Esophagus squamous epithelium (tissue), 5 donors: ENCODE measurements at regions not wholly inside any gene's neighbourhood (a gene's known extent, or its start where the extent isn't known, plus 50 kb on each side); places are given as distances from the start of the nearest gene placed in this dataset.
"Not testable (repeated sequence)": the region's sequence is repeated elsewhere in the genome, so short reads cannot be mapped to it uniquely, and the experiment has no call there.

Source experiments
- DNase-seq: peaks from one replicate; lab custom pipeline; 2025; lab: John Stamatoyannopoulos, UW
- H3K27ac ChIP-seq, 4 donors: fragments of 200-600 bp; sonication (generic); one replicate each; pipeline ENCODE4 v1.5.1; 2016 to 2019; ENCODE audit warnings: mild to moderate bottlenecking in 1 of 4
- H3K27me3 ChIP-seq, 4 donors: fragments of 200-600 bp; sonication (generic); 1 replicate in 3 of 4; 2 replicates in 1 of 4; pipeline versions ENCODE4 v1.5.1 to v1.6.0; 2017 to 2021; ENCODE audit warnings: antibody characterized with exemption in 1 of 4
- H3K36me3 ChIP-seq, 3 donors: fragments of 200-600 bp; sonication (generic); one replicate each; pipeline ENCODE4 v1.5.1; 2016 to 2019
- H3K4me1 ChIP-seq, 3 donors: fragments of 200-600 bp; sonication (generic); one replicate each; pipeline ENCODE4 v1.5.1; 2017 to 2019
- H3K4me3 ChIP-seq, 4 donors: fragments of 200-600 bp; sonication (generic); 1 replicate in 3 of 4; 2 replicates in 1 of 4; pipeline ENCODE4 v1.5.1; 2016 to 2019; ENCODE audit warnings: mild to moderate bottlenecking in 2 of 4, moderate library complexity in 1 of 4
- H3K9me3 ChIP-seq, 3 donors: fragments of 200-600 bp; sonication (generic); one replicate each; pipeline ENCODE4 v1.5.1; 2016 to 2019
- POLR2A ChIP-seq, 4 donors: fragments of 450-650 bp; IDR thresholded peaks; one replicate each; pipeline ENCODE4 v1.6.1; 2017; ENCODE audit warnings: antibody characterized with exemption in 4 of 4, mild to moderate bottlenecking in 4 of 4, moderate library complexity in 3 of 4
- WGBS, 2 donors: methylation state at CpG; one replicate each; pipeline ENCODE4 v1.1.5; 2018; 5-methylcytosine and 5-hydroxymethylcytosine counted together
- intact Hi-C: fragments of 100-400 bp; cut with DNase I; formaldehyde crosslinking; loops from one replicate; pipeline ENCODE4 v1.15.0; 2022
- TF ChIP-seq, protein P1 (sequence below), 6 experiments: fragments of 450-650 bp in 4 of 6; fragments of 200-600 bp in 2 of 6; sonication (generic) in 2 of 6; IDR thresholded peaks; one replicate each; pipeline ENCODE4 v1.5.1; 2016 to 2019; ENCODE audit warnings: antibody characterized with exemption in 6 of 6, mild to moderate bottlenecking in 4 of 6, moderate library complexity in 4 of 6
- donor health status: DM: yes; HTN: yes; CAD: no.

DNA sequence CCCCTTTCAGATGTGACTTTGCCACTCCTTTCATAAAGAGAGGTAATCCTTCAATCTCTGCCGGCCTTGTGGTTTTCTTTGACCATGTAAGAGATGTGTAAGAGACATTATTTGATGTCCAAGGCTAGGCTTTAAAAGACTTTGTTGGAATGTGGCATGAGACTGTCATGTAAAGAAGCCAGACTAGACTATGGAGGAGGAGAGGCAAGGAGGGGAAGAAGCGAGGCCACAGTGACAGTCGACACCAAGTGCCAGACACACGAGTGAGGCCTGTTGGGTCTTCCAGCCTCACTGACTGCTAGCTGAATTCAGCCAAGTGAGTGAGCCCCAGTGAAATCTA, 1013.3 kb downstream of the MAT2B start:
- 93 to 94% methylated on average over 4 of the region's 4 CpGs for WGBS, 2 donors
- intact Hi-C loops: no loop called here
- no peak for TF ChIP-seq POLR2A (IDR thresholded peaks at IDR 0.05)
- TF ChIP-seq, protein P1, sequence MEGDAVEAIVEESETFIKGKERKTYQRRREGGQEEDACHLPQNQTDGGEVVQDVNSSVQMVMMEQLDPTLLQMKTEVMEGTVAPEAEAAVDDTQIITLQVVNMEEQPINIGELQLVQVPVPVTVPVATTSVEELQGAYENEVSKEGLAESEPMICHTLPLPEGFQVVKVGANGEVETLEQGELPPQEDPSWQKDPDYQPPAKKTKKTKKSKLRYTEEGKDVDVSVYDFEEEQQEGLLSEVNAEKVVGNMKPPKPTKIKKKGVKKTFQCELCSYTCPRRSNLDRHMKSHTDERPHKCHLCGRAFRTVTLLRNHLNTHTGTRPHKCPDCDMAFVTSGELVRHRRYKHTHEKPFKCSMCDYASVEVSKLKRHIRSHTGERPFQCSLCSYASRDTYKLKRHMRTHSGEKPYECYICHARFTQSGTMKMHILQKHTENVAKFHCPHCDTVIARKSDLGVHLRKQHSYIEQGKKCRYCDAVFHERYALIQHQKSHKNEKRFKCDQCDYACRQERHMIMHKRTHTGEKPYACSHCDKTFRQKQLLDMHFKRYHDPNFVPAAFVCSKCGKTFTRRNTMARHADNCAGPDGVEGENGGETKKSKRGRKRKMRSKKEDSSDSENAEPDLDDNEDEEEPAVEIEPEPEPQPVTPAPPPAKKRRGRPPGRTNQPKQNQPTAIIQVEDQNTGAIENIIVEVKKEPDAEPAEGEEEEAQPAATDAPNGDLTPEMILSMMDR (IDR thresholded peaks at IDR 0.05): no peak
- Histone ChIP-seq H3K4me1 (no peaks in the 10 kb centered on the region), H3K27me3 (no peaks in the 10 kb centered on the region), H3K27ac (no peak overlapping the region), H3K4me3 (no peak overlapping the region), H3K36me3 (no peaks in the 10 kb centered on the region), H3K9me3 (no peaks in the 10 kb centered on the region)
- no peak for DNase-seq

DNA sequence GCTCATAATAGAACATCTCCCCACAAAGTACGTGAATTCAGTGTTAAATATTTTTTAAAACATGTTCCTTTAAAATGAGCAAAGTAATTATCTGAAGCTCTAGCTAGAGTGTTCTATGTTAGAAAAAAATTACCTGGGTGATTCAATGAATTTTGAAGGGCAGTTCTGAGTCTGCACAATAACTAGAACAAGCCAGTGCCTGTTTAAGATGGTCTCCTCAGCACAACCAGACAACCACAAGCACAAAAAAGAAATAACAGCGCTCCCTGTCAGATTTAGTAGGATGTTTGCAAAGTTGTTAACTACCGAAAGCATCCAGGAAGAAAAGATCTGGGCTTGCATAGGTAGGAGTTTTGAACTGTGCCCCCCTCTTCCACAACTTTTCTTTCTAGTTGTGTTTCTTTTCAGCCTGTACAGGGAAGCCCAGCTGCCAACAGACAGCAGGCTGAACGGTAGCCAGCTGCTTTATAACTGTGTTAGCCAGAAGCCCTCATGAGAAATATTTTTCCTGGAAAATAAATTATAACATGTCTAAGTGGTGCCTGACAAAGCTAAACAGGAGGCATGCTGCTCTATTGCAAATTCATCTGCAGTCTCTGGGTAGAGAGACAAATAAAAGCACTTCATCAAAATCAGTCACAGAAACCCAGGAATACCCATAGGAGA, 1026.9 kb downstream of the MAT2B start:
- no peak overlapping the region for H3K27ac ChIP-seq
- DNase-seq: no peak
- H3K4me3 ChIP-seq: no peak overlapping the region
- TF ChIP-seq POLR2A (IDR thresholded peaks at IDR 0.05): no peak
- TF ChIP-seq, protein P1 (IDR thresholded peaks at IDR 0.05): no peak
- H3K36me3 ChIP-seq: no peaks in the 10 kb centered on the region
- no peaks in the 10 kb centered on the region for H3K9me3 ChIP-seq
- intact Hi-C loops: no loop called here
- H3K27me3 ChIP-seq: no peaks in the 10 kb centered on the region
- 16 to 29% methylated on average over 4 of the region's 4 CpGs for WGBS, 2 donors
- peaks cover 0 to 15% (median 12%) of the 10 kb centered on the region in 3 donors for H3K4me1 ChIP-seq

DNA sequence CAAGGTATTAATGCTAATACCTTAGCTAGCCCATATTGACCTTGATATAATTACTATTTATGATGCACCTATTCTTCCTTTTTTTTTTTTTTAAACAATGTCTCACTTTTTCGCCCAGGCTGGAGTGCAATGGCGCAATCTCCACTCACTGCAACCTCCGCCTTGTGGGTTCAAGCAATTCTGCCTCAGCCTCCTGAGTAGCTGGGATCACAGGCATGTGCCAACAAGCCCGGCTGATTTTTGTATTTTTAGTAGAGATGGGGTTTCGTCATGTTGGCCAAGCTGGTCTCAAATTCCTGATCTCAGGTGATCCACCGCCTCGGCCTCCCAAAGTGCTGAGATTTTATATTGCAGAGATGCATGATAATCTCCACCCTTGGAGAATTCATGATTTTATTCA, 1028.0 kb downstream of the MAT2B start:
- H3K4me3 ChIP-seq, H3K27ac ChIP-seq, H3K27me3 ChIP-seq, H3K36me3 ChIP-seq, H3K9me3 ChIP-seq, intact Hi-C loops, DNase-seq: not testable (repeated sequence)
- peaks cover 0 to 15% (median 12%) of the 10 kb centered on the region in 3 donors for H3K4me1 ChIP-seq
- 37 to 65% methylated on average over 7 of the region's 7 CpGs for WGBS, 2 donors

DNA sequence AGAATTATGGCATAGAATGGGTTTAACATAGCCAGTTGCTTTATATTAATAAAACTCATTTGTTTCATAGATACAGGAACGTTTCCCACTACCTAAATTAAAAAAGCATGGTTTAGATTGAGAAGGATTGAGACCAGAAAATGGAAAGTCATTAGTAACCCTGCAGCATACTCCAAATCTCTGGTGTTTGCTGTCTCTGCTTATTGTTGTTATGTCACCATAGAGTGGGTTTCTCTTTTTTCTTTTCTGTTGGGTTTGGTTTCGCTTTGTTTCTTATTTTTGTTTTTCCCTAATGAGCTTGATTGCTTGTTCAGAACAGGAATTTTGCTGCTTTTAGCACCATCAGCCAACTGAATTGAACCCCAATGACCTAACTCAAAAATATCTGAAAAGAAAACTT, 1034.8 kb downstream of the MAT2B start:
- H3K27me3 ChIP-seq: no peaks in the 10 kb centered on the region
- H3K4me1 ChIP-seq: no peaks in the 10 kb centered on the region
- no peaks in the 10 kb centered on the region for H3K36me3 ChIP-seq
- no peaks in the 10 kb centered on the region for H3K9me3 ChIP-seq
- no peak overlapping the region for H3K27ac ChIP-seq
- H3K4me3 ChIP-seq: no peak overlapping the region
- TF ChIP-seq, protein P1 (IDR thresholded peaks at IDR 0.05): no peak
- TF ChIP-seq POLR2A (IDR thresholded peaks at IDR 0.05): no peak
- 58 to 69% methylated on average over 2 of the region's 2 CpGs for WGBS, 2 donors
- DNase-seq: no peak
- intact Hi-C loops: no loop called here

DNA sequence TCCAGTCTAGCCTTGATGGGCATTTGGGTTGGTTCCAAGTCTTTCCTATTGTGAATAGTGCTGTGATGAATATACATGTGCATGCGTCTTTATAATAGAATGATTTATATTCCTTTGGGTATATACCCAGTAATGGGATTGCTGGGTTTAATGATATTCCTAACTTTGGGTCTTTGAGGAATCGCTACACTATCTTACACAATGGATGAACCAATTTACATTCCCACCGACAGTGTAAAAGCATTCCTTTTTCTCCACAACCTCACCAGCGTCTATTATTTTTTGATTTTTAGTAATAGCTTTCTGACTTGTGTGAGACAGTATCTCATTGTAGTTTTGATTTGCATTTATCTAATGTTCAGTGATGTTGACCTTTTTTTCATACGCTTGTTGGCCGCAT, 1040.1 kb downstream of the MAT2B start:
- no peaks in the 10 kb centered on the region for H3K36me3 ChIP-seq
- H3K4me1 ChIP-seq: no peaks in the 10 kb centered on the region
- no peaks in the 10 kb centered on the region for H3K9me3 ChIP-seq
- DNase-seq: no peak
- H3K27me3 ChIP-seq: no peaks in the 10 kb centered on the region
- WGBS, 2 donors: 90 to 93% methylated on average over 6 of the region's 6 CpGs
- no peak overlapping the region for H3K4me3 ChIP-seq
- no peak for TF ChIP-seq POLR2A (IDR thresholded peaks at IDR 0.05)
- TF ChIP-seq, protein P1 (IDR thresholded peaks at IDR 0.05): no peak
- intact Hi-C loops: no loop called here
- no peak overlapping the region for H3K27ac ChIP-seq

DNA sequence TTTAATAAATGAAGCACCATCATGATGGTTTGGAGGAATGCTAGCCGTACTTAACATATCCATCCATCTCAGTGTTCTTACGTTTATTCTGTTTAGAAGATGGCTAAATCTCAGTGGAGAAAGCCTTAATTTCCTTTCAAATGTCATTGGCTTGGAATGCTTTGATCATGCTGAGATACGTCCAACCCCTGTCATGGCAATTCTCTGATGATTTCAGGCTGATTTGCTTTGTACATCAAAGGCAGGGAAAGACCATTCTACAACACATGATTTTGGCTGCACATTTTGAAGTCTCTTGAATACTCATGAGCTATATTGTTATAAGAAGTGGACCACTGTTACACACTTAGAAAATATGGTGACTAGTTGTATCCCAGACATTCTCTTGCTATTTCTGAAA, 1048.4 kb downstream of the MAT2B start:
- Histone ChIP-seq H3K4me1 (no peaks in the 10 kb centered on the region), H3K9me3 (no peaks in the 10 kb centered on the region), H3K27me3 (no peaks in the 10 kb centered on the region), H3K27ac (no peak overlapping the region), H3K4me3 (no peak overlapping the region), H3K36me3 (no peaks in the 10 kb centered on the region)
- TF ChIP-seq, protein P1 (IDR thresholded peaks at IDR 0.05): no peak
- no peak for TF ChIP-seq POLR2A (IDR thresholded peaks at IDR 0.05)
- intact Hi-C loops: no loop called here
- 34 to 44% methylated on average over 3 of the region's 3 CpGs for WGBS, 2 donors
- no peak for DNase-seq
